PFSK-1 (cell line): ENCODE measurements at regions not wholly inside any gene's neighbourhood (a gene's known extent, or its start where the extent isn't known, plus 50 kb on each side); places are given as distances from the start of the nearest gene placed in this dataset.

Source experiments
- POLR2AphosphoS5 ChIP-seq: IDR thresholded peaks from 2 replicates; pipeline ENCODE4 v1.6.1; 2012; ENCODE audit warnings: low read depth, mild to moderate bottlenecking, control low read depth, low read length, moderate library complexity
- REST ChIP-seq, 2 experiments: IDR thresholded peaks; 2 replicates each; pipeline versions ENCODE4 v1.6.1 to v1.8.0; 2011 to 2012; ENCODE audit warnings: low read depth in 2 of 2, low read length in 2 of 2, control low read depth in 1 of 2, inconsistent platforms in 1 of 2, mild to moderate bottlenecking in 1 of 2, moderate library complexity in 1 of 2; ENCODE audit not compliant: insufficient read depth in 1 of 2
- TAF1 ChIP-seq: IDR thresholded peaks from 2 replicates; pipeline ENCODE4 v1.6.1; 2012; ENCODE audit warnings: low read length, control low read depth, borderline replicate concordance; ENCODE audit not compliant: insufficient read depth

DNA sequence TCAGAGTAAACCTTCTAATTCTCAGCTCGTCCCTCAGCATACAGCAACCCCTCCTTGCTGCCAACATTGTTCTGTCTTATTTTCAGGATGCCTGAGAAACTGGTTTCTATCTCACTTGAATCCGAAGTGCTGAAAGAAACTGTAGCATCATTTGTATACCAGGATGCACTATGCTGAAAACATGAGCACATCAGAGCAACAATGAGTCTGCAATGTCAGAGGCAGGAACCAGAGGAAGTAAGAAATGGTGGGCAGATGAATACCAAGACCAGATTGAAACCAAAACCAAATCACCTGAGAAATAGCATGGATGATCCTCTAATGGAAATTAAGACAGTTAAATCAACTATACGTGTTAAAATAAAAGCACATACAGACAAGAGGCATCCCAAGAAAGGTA is 257.0 kb downstream of the KDM5D start:
- no peak for TF ChIP-seq TAF1
- TF ChIP-seq POLR2AphosphoS5: no peak
- TF ChIP-seq REST (IDR thresholded peaks at IDR 0.05; ENCODE audit: insufficient read depth in 1 of 2, low read depth in 2 of 2, low read length in 2 of 2): no peak
